Kidney (tissue), 13 donors: ENCODE measurements at regions not wholly inside any gene's neighbourhood (a gene's known extent, or its start where the extent isn't known, plus 50 kb on each side); places are given as distances from the start of the nearest gene placed in this dataset.

Experiments used
- DNase-seq, 5 donors: peaks; one replicate each; pipeline ENCODE4 v3.0.0-alpha.2; 2013 to 2020
- FAIRE-seq: peaks from 2 replicates; lab custom pipeline; 2012; peaks lifted over from hg19 to GRCh38; lab: Jason Lieb, UNC
- H3K27ac ChIP-seq, 2 donors: one replicate each; pipeline ENCODE4 v1.7.0; 2013; ENCODE audit warnings: low read depth in 2 of 2, low read length in 2 of 2, inconsistent platforms in 1 of 2
- H3K27me3 ChIP-seq: one replicate; pipeline ENCODE4 v1.7.1; 2013; ENCODE audit warnings: low read length, inconsistent platforms; ENCODE audit not compliant: control insufficient read depth, insufficient read depth
- H3K36me3 ChIP-seq, 3 donors: one replicate each; pipeline versions ENCODE4 v1.7.0 to v1.7.1; 2013; ENCODE audit warnings: low read length in 3 of 3, control low read depth in 1 of 3, inconsistent platforms in 1 of 3; ENCODE audit not compliant: insufficient read depth in 3 of 3, control insufficient read depth in 2 of 3
- H3K4me1 ChIP-seq, 3 donors: one replicate each; pipeline versions ENCODE4 v1.7.0 to v1.7.1; 2013; ENCODE audit warnings: low read length in 3 of 3, inconsistent platforms in 1 of 3, low read depth in 1 of 3; ENCODE audit not compliant: control insufficient read depth in 2 of 3, insufficient read depth in 2 of 3
- H3K4me3 ChIP-seq, 3 donors: one replicate each; pipeline versions ENCODE4 v1.7.0 to v1.8.1; 2013; ENCODE audit warnings: low read length in 3 of 3, control low read depth in 1 of 3, inconsistent platforms in 1 of 3
- H3K9ac ChIP-seq, 3 donors: one replicate each; pipeline versions ENCODE4 v1.7.0 to v1.7.1; 2013; ENCODE audit warnings: low read length in 3 of 3, control low read depth in 1 of 3, inconsistent platforms in 1 of 3
- H3K9me3 ChIP-seq, 3 donors: one replicate each; pipeline versions ENCODE4 v1.7.0 to v1.7.1; 2013; ENCODE audit warnings: low read length in 3 of 3, control low read depth in 1 of 3, inconsistent platforms in 1 of 3; ENCODE audit not compliant: control insufficient read depth in 2 of 3, insufficient read depth in 1 of 3
- CTCF ChIP-seq: IDR thresholded peaks from 3 replicates; pipeline ENCODE4 v1.5.1; 2012; ENCODE audit warnings: mild to moderate bottlenecking, moderate library complexity, borderline replicate concordance; ENCODE audit not compliant: insufficient read depth; ENCODE audit errors: extremely low read depth
- intact Hi-C: fragments of 100-400 bp; cut with DNase I; formaldehyde crosslinking; loops from one replicate; pipeline ENCODE4 v1.11.1; 2022
- donor health status: control.
- donor health status: control.
- donor health status: control.
- donor health status: control.
- donor health status: control.
- donor health status: DM: yes; HTN: yes; CAD: no.
- donor health status: Normal renal cell carcinoma (clear cell type).

- Histone ChIP-seq H3K27me3 (no peaks in the 10 kb centered on the region), H3K36me3 (no peaks in the 10 kb centered on the region), H3K9me3 (no peaks in the 10 kb centered on the region), H3K27ac (no peak overlapping the region), H3K4me3 (no peak overlapping the region), H3K9ac (no peak overlapping the region), H3K4me1 (peaks cover 0 to 12% (median 9%) of the 10 kb centered on the region in 3 donors)
- intact Hi-C loops: no loop called here
- no peak for TF ChIP-seq CTCF
- FAIRE-seq (no peak), DNase-seq (peak in 2 of 5 donors; percentile 6 to 24)
Observed at GRCh38 chr10:44650691-44651661, 260.2 kb upstream of the TMEM72 start.

- FAIRE-seq (no peak), DNase-seq (no peak)
- TF ChIP-seq CTCF: no peak
- no peak overlapping the region for H3K4me3 ChIP-seq
- no peak overlapping the region for H3K9ac ChIP-seq
- H3K27ac ChIP-seq: no peak overlapping the region
- H3K4me1 ChIP-seq: peaks cover 0 to 12% (median 9%) of the 10 kb centered on the region in 3 donors
- no peaks in the 10 kb centered on the region for H3K36me3 ChIP-seq
- intact Hi-C loops: no loop called here
- H3K9me3 ChIP-seq: no peaks in the 10 kb centered on the region
- H3K27me3 ChIP-seq: no peaks in the 10 kb centered on the region
Observed at GRCh38 chr10:44651834-44652233, 259.3 kb upstream of the TMEM72 start.

GRCh38 chr10:44659320-44659719 lies 251.8 kb upstream of the TMEM72 start:
- Histone ChIP-seq H3K27ac (no peak overlapping the region), H3K4me3 (no peak overlapping the region), H3K9me3 (no peaks in the 10 kb centered on the region), H3K27me3 (no peaks in the 10 kb centered on the region), H3K9ac (no peak overlapping the region), H3K4me1 (no peaks in the 10 kb centered on the region), H3K36me3 (no peaks in the 10 kb centered on the region)
- FAIRE-seq: no peak
- no peak for DNase-seq
- no peak for TF ChIP-seq CTCF
- intact Hi-C loops: no loop called here
